A549 (cell line): ENCODE measurements at regions not wholly inside any gene's neighbourhood (a gene's known extent, or its start where the extent isn't known, plus 50 kb on each side); places are given as distances from the start of the nearest gene placed in this dataset.
A peak's percentile ranks its signal among the peaks of the same experiment; 100 is the strongest.

Experiments
- ATAC-seq, 2 experiments: fragments of 200-7000 bp in 1 of 2; fragments of >200 bp in 1 of 2; cut with Nextera tagmentation in 1 of 2; cut with Tn5 transposase in 1 of 2; 3 replicates each; pipeline versions ENCODE4 v1.8.0 to v1.9.1; 2018 to 2020; ENCODE audit warnings: mild to moderate bottlenecking in 1 of 2, moderate library complexity in 1 of 2
- CTCF ChIA-PET: fragments of 300-600 bp; sonication (Branson Sonifier 250); formaldehyde crosslinking; extraction: SDS; loops from one replicate; lab custom pipeline; 2021; ENCODE audit warnings: antibody characterized with exemption, inconsistent platforms; lab: Yijun Ruan, JAX
- POLR2A ChIA-PET: fragments of 350-600 bp; formaldehyde crosslinking; extraction: SDS; loops from one replicate; lab custom pipeline; 2021; ENCODE audit warnings: antibody characterized with exemption, inconsistent platforms; lab: Yijun Ruan, JAX
- DNase-seq, 2 experiments: peaks; one replicate each; pipeline versions ENCODE4 v3.0.0 to v3.0.0-alpha.2; 2011 to 2016; ENCODE audit warnings: low read depth in 1 of 2, low spot score in 1 of 2
- FAIRE-seq: peaks from 2 replicates; lab custom pipeline; 2011; peaks lifted over from hg19 to GRCh38; lab: Jason Lieb, UNC
- H3K27ac ChIP-seq, 2 experiments: fragments of >200 bp; sonication (Bioruptor Twin); formaldehyde crosslinking; 3 replicates each; pipeline ENCODE4 v1.5.1; 2016 to 2017
- H3K4me1 ChIP-seq: fragments of >200 bp; sonication (Bioruptor Twin); formaldehyde crosslinking; 3 replicates; pipeline ENCODE4 v1.6.1; 2016
- H3K4me2 ChIP-seq: fragments of >200 bp; sonication (Bioruptor Twin); formaldehyde crosslinking; 3 replicates; pipeline ENCODE4 v1.6.1; 2016
- H3K4me3 ChIP-seq: fragments of >200 bp; sonication (Bioruptor Twin); formaldehyde crosslinking; 3 replicates; pipeline ENCODE4 v1.5.1; 2016
- H3K9me3 ChIP-seq: fragments of >200 bp; sonication (Bioruptor Twin); formaldehyde crosslinking; 3 replicates; pipeline ENCODE4 v1.6.1; 2016
- CHD2 ChIP-seq: fragments of 150-350 bp; IDR thresholded peaks from 2 replicates; pipeline ENCODE4 v1.6.1; 2014; ENCODE audit warnings: low read length; ENCODE audit not compliant: partially characterized antibody
- ELK1 ChIP-seq: fragments of 150-350 bp; IDR thresholded peaks from 2 replicates; pipeline ENCODE4 v1.6.1; 2014; ENCODE audit warnings: low read depth, mild to moderate bottlenecking, low read length
- ESRRA ChIP-seq: fragments of 150-350 bp; IDR thresholded peaks from 2 replicates; pipeline ENCODE4 v1.6.1; 2014; ENCODE audit warnings: mild to moderate bottlenecking, low read length, borderline replicate concordance
- FOSL2 ChIP-seq, 2 experiments: fragments of 450-650 bp in 1 of 2; fragments of >200 bp in 1 of 2; sonication (Bioruptor Twin) in 1 of 2; formaldehyde crosslinking; IDR thresholded peaks; 2 replicates each; pipeline versions ENCODE4 v1.5.0 to v1.6.1; 2016 to 2020; ENCODE audit warnings: mild to moderate bottlenecking in 1 of 2, moderate library complexity in 1 of 2
- HEYL ChIP-seq: fragments of 250-450 bp; sonication (Bioruptor Pico); IDR thresholded peaks from 2 replicates; pipeline ENCODE4 v1.8.0; 2021; ENCODE audit warnings: mild to moderate bottlenecking, moderate library complexity
- HOXA7 ChIP-seq: fragments of 250-450 bp; sonication (Bioruptor Pico); IDR thresholded peaks from 2 replicates; pipeline ENCODE4 v1.5.0; 2020; ENCODE audit warnings: mild to moderate bottlenecking, moderate library complexity
- JUN ChIP-seq, 2 experiments: fragments of >200 bp; sonication (Bioruptor Twin); formaldehyde crosslinking; IDR thresholded peaks; 2 replicates in 1 of 2; 3 replicates in 1 of 2; pipeline ENCODE4 v1.6.1; 2016 to 2017
- JUNB ChIP-seq: fragments of >200 bp; sonication (Bioruptor Twin); formaldehyde crosslinking; IDR thresholded peaks from 2 replicates; pipeline ENCODE4 v1.6.1; 2016
- MAFK ChIP-seq: fragments of 450-650 bp; IDR thresholded peaks from 2 replicates; pipeline ENCODE4 v1.6.1; 2014; ENCODE audit not compliant: partially characterized antibody
- MAX ChIP-seq: IDR thresholded peaks from 2 replicates; pipeline ENCODE4 v1.6.1; 2012
- MAZ ChIP-seq: fragments of 150-350 bp; IDR thresholded peaks from 2 replicates; pipeline ENCODE4 v1.6.1; 2014; ENCODE audit warnings: antibody characterized with exemption, low read depth, low read length, borderline replicate concordance
- NPAS2 ChIP-seq: fragments of 250-450 bp; sonication (Bioruptor Pico); IDR thresholded peaks from 2 replicates; pipeline ENCODE4 v1.8.0; 2022; ENCODE audit warnings: mild to moderate bottlenecking, moderate library complexity, borderline replicate concordance
- PBX3 ChIP-seq: IDR thresholded peaks from 2 replicates; pipeline ENCODE4 v1.6.1; 2012
- POLR2AphosphoS2 ChIP-seq: conservative IDR thresholded peaks from 2 replicates; pipeline ENCODE4 v1.6.1; 2012; ENCODE audit warnings: low read length, improper control_type of control experiment, inconsistent platforms
- RCOR1 ChIP-seq: fragments of 150-350 bp; IDR thresholded peaks from 2 replicates; pipeline ENCODE4 v1.6.1; 2014; ENCODE audit warnings: antibody characterized with exemption, low read length, low read depth
- TP53 ChIP-seq: fragments of 250-450 bp; sonication (Bioruptor Pico); IDR thresholded peaks from 2 replicates; pipeline ENCODE4 v1.5.0; 2021; ENCODE audit warnings: mild to moderate bottlenecking, moderate library complexity
- USF2 ChIP-seq: fragments of 450-650 bp; IDR thresholded peaks from 2 replicates; pipeline ENCODE4 v1.6.1; 2014; ENCODE audit warnings: antibody characterized with exemption
- ZFP36 ChIP-seq: fragments of 450-650 bp; IDR thresholded peaks from 2 replicates; pipeline ENCODE4 v1.6.1; 2014; ENCODE audit warnings: borderline replicate concordance; ENCODE audit not compliant: partially characterized antibody
- ZNF302 ChIP-seq: fragments of 250-450 bp; sonication (Bioruptor Pico); IDR thresholded peaks from 2 replicates; pipeline ENCODE4 v1.9.0; 2021; ENCODE audit warnings: inconsistent platforms, mild to moderate bottlenecking, moderate library complexity
- WGBS: methylation state at CpG from one replicate; pipeline ENCODE4 v1.1.6; 2017; ENCODE audit errors: missing lambda C conversion rate; 5-methylcytosine and 5-hydroxymethylcytosine counted together

- Histone ChIP-seq H3K27ac (peak overlapping the region; percentile 7 to 75; a peak in 3 of 6 replicates), H3K4me3 (no peak overlapping the region), H3K9me3 (no peaks in the 10 kb centered on the region), H3K4me2 (no peak overlapping the region; the same call in 2 of the 3 replicates), H3K4me1 (peaks cover 34% of the 10 kb centered on the region)
- CTCF ChIA-PET: no interaction called here
- POLR2A ChIA-PET: no interaction called here
- WGBS: 92% methylated on average over 3 of the region's 3 CpGs
- DNase-seq (no peak), ATAC-seq (no peak), FAIRE-seq (no peak)
- TF ChIP-seq USF2 (no peak), JUN (IDR thresholded peaks at IDR 0.05) (no peak), NPAS2 (CRISPR knock-in tag) (no peak), JUNB (no peak), PBX3 (no peak), ESRRA (no peak), HOXA7 (no peak), POLR2AphosphoS2 (no peak), MAFK (no peak), ELK1 (no peak), ZFP36 (no peak), MAX (no peak), TP53 (CRISPR knock-in tag) (no peak)
Measured at GRCh38 chr3:170746175-170746942, 123.6 kb downstream of the RPL22L1 start.

- FAIRE-seq (no peak), DNase-seq (no peak), ATAC-seq (peak in 1 of 2 experiments; percentile 72; a peak in 3 of 6 replicates)
- no peak overlapping the region for H3K4me3 ChIP-seq
- CTCF ChIA-PET: no interaction called here
- peaks cover 34% of the 10 kb centered on the region for H3K4me1 ChIP-seq
- H3K9me3 ChIP-seq: no peaks in the 10 kb centered on the region
- peak overlapping the region; percentile 30 for H3K4me2 ChIP-seq
- POLR2A ChIA-PET: no interaction called here
- no peak for TF ChIP-seq HEYL (CRISPR knock-in tag)
- no peak for TF ChIP-seq MAZ
- peak; percentile 56 for TF ChIP-seq FOSL2 (IDR thresholded peaks at IDR 0.05)
- peak; percentile 71 for TF ChIP-seq FOSL2 (CRISPR knock-in tag; IDR thresholded peaks at IDR 0.05)
- 0 out of 2 replicates have a peak, but pooled peaks have one; percentile 18 for TF ChIP-seq MAX
- peak; percentile 49 for TF ChIP-seq MAFK
- TF ChIP-seq JUN (IDR thresholded peaks at IDR 0.05): 0 out of 5 replicates have a peak, but pooled peaks of 1 of the 2 experiments have one; percentile 44
- TF ChIP-seq JUNB: peak; percentile 72
- TF ChIP-seq CHD2: no peak
- TF ChIP-seq RCOR1: no peak
- no peak for TF ChIP-seq ZNF302 (CRISPR knock-in tag)
- peak overlapping the region; percentile 30 to 75; a peak in 5 of 6 replicates for H3K27ac ChIP-seq
Measured at GRCh38 chr3:170745211-170745718, 124.7 kb downstream of the RPL22L1 start.
